ENCODE measurements at regions not wholly inside any gene's neighbourhood (a gene's known extent, or its start where the extent isn't known, plus 50 kb on each side); places are given as distances from the start of the nearest gene placed in this dataset.

GRCh38 chr22:49554741-49555140 lies 272.9 kb downstream of the BRD1 start:
- no peak for TF ChIP-seq POLR2A (IDR thresholded peaks at IDR 0.05)
- TF ChIP-seq CTCF (IDR thresholded peaks at IDR 0.05), result no peak

Data from tibial nerve (tissue), 3 donors.